IMR-90 (cell line): ENCODE measurements at regions not wholly inside any gene's neighbourhood (a gene's known extent, or its start where the extent isn't known, plus 50 kb on each side); places are given as distances from the start of the nearest gene placed in this dataset.

Experiments used
- ATAC-seq: fragments of 200-7000 bp; cut with Tn5 transposase; 2 replicates; pipeline ENCODE4 v1.9.1; 2020; ENCODE audit warnings: low read depth, mild to moderate bottlenecking, moderate library complexity
- BruUV-seq: library from RNA; stranded (reverse); fragments of 400-500 nt; replicated peaks from 2 replicates; lab custom pipeline; 2021; lab: Mats Ljungman, UMichigan
- CTCF ChIA-PET: fragments of 300-600 bp; formaldehyde crosslinking; extraction: SDS; loops from one replicate; lab custom pipeline; 2021; ENCODE audit warnings: antibody characterized with exemption; lab: Yijun Ruan, JAX
- POLR2A ChIA-PET: fragments of 300-600 bp; sonication (Branson Sonifier 250); formaldehyde crosslinking; loops from one replicate; lab custom pipeline; 2022; ENCODE audit warnings: antibody characterized with exemption; ENCODE audit not compliant: unreplicated experiment; lab: Charles Lee
- DNase-seq: peaks from one replicate; pipeline ENCODE4 v3.0.0; 2013
- H2AFZ ChIP-seq: replicated peaks from 2 replicates; pipeline ENCODE3; 2013; ENCODE audit warnings: low read length, mild to moderate bottlenecking; ENCODE audit not compliant: poor library complexity
- H2AK5ac ChIP-seq: 2 replicates; pipeline ENCODE4 v1.6.1; 2013; ENCODE audit warnings: low read depth, low read length, inconsistent platforms
- H2AK9ac ChIP-seq: replicated peaks from 2 replicates; pipeline ENCODE3; 2013; ENCODE audit warnings: mild to moderate bottlenecking, low read depth, low read length, moderate library complexity; ENCODE audit not compliant: poor library complexity
- H2BK120ac ChIP-seq: 2 replicates; pipeline ENCODE4 v1.6.1; 2013; ENCODE audit warnings: low read depth, low read length, inconsistent platforms
- H2BK15ac ChIP-seq: 3 replicates; pipeline ENCODE4 v1.6.1; 2013; ENCODE audit warnings: low read depth, low read length, inconsistent platforms
- H2BK20ac ChIP-seq: 2 replicates; pipeline ENCODE4 v1.6.1; 2013; ENCODE audit warnings: low read depth, mild to moderate bottlenecking, inconsistent platforms, low read length, moderate library complexity
- H2BK5ac ChIP-seq: 2 replicates; pipeline ENCODE4 v1.6.1; 2013; ENCODE audit warnings: mild to moderate bottlenecking, low read depth, low read length, inconsistent platforms; ENCODE audit not compliant: poor library complexity, severe bottlenecking
- H3K14ac ChIP-seq: replicated peaks from 2 replicates; pipeline ENCODE4 v1.6.1; 2013; ENCODE audit warnings: low read depth, low read length, inconsistent platforms
- H3K18ac ChIP-seq: 2 replicates; pipeline ENCODE4 v1.6.1; 2013; ENCODE audit warnings: low read depth, low read length, control low read depth
- H3K23ac ChIP-seq: 2 replicates; pipeline ENCODE4 v1.6.1; 2013; ENCODE audit warnings: low read depth, low read length, inconsistent platforms
- H3K27ac ChIP-seq: 2 replicates; pipeline ENCODE4 v1.5.1; 2013; ENCODE audit warnings: mild to moderate bottlenecking, control low read depth, low read length; ENCODE audit not compliant: insufficient read depth
- H3K27me3 ChIP-seq: 2 replicates; pipeline ENCODE4 v1.6.1; 2013; ENCODE audit warnings: low read length; ENCODE audit not compliant: control insufficient read depth, insufficient read depth
- H3K36me3 ChIP-seq: 2 replicates; pipeline ENCODE4 v1.6.1; 2013; ENCODE audit warnings: low read length, mixed read lengths; ENCODE audit not compliant: control insufficient read depth, insufficient read depth
- H3K4ac ChIP-seq: 2 replicates; pipeline ENCODE4 v1.6.1; 2013; ENCODE audit warnings: low read depth, low read length, inconsistent platforms
- H3K4me1 ChIP-seq: 2 replicates; pipeline ENCODE4 v1.6.1; 2013; ENCODE audit warnings: low read length, mixed read lengths; ENCODE audit not compliant: control insufficient read depth, insufficient read depth
- H3K4me2 ChIP-seq: 2 replicates; pipeline ENCODE4 v1.6.1; 2013; ENCODE audit warnings: low read depth, mild to moderate bottlenecking, control low read depth, low read length, moderate library complexity
- H3K4me3 ChIP-seq: 2 replicates; pipeline ENCODE4 v1.5.1; 2013; ENCODE audit warnings: low read depth, mild to moderate bottlenecking, control low read depth, low read length, moderate library complexity; ENCODE audit not compliant: insufficient read depth
- H3K56ac ChIP-seq: 2 replicates; pipeline ENCODE4 v1.6.1; 2013; ENCODE audit warnings: low read length, inconsistent platforms; ENCODE audit not compliant: insufficient read depth; ENCODE audit errors: extremely low read depth
- H3K79me1 ChIP-seq, 2 experiments: 2 replicates each; pipeline ENCODE4 v1.6.1; 2013; ENCODE audit warnings: low read length in 2 of 2, inconsistent platforms in 1 of 2, low read depth in 1 of 2
- H3K9ac ChIP-seq: 2 replicates; pipeline ENCODE4 v1.6.1; 2013; ENCODE audit warnings: low read depth, low read length, control low read depth
- H3K9me1 ChIP-seq: 2 replicates; pipeline ENCODE4 v1.6.1; 2013; ENCODE audit warnings: low read length, inconsistent platforms; ENCODE audit not compliant: insufficient read depth
- H3K9me3 ChIP-seq: 2 replicates; pipeline ENCODE4 v1.6.1; 2013; ENCODE audit warnings: low read length; ENCODE audit not compliant: control insufficient read depth, insufficient read depth
- H4K20me1 ChIP-seq: 2 replicates; pipeline ENCODE4 v1.6.1; 2013; ENCODE audit warnings: low read length, inconsistent platforms; ENCODE audit not compliant: insufficient read depth
- H4K5ac ChIP-seq: 2 replicates; pipeline ENCODE4 v1.6.1; 2013; ENCODE audit warnings: mild to moderate bottlenecking, low read depth, low read length, control low read depth
- H4K8ac ChIP-seq, 2 experiments: 2 replicates each; pipeline ENCODE4 v1.6.1; 2013; ENCODE audit warnings: low read depth in 2 of 2, low read length in 2 of 2, control low read depth in 1 of 2, inconsistent platforms in 1 of 2
- H4K91ac ChIP-seq: 2 replicates; pipeline ENCODE4 v1.6.1; 2013; ENCODE audit warnings: low read depth, low read length, inconsistent platforms; ENCODE audit not compliant: insufficient read depth
- BHLHE40 ChIP-seq: fragments of 150-350 bp; IDR thresholded peaks from 2 replicates; pipeline ENCODE4 v1.6.1; 2016; ENCODE audit warnings: mild to moderate bottlenecking, low read depth, low read length
- CEBPB ChIP-seq: IDR thresholded peaks from 2 replicates; pipeline ENCODE4 v1.6.1; 2012; ENCODE audit warnings: low read depth, low read length, improper control_type of control experiment
- CHD1 ChIP-seq: IDR thresholded peaks from 2 replicates; pipeline ENCODE4 v1.6.1; 2012; ENCODE audit warnings: low read depth, low read length, improper control_type of control experiment
- CTCF ChIP-seq: conservative IDR thresholded peaks from 2 replicates; pipeline ENCODE4 v1.5.1; 2012; ENCODE audit warnings: mild to moderate bottlenecking, low read depth, low read length, improper control_type of control experiment
- ELK1 ChIP-seq: fragments of 150-350 bp; IDR thresholded peaks from 2 replicates; pipeline ENCODE4 v1.6.1; 2016; ENCODE audit warnings: low read depth, mild to moderate bottlenecking, low read length, moderate library complexity, borderline replicate concordance
- FOS ChIP-seq: fragments of 150-350 bp; IDR thresholded peaks from 2 replicates; pipeline ENCODE4 v1.6.1; 2016; ENCODE audit warnings: low read depth, low read length
- MAFK ChIP-seq: IDR thresholded peaks from 2 replicates; pipeline ENCODE4 v1.6.1; 2012; ENCODE audit warnings: low read depth, low read length, improper control_type of control experiment
- MAZ ChIP-seq: IDR thresholded peaks from 2 replicates; pipeline ENCODE4 v1.6.1; 2012; ENCODE audit warnings: low read depth, mild to moderate bottlenecking, low read length, improper control_type of control experiment, moderate library complexity, borderline replicate concordance
- MXI1 ChIP-seq: IDR thresholded peaks from 2 replicates; pipeline ENCODE4 v1.6.1; 2012; ENCODE audit warnings: low read depth, mild to moderate bottlenecking, low read length, moderate library complexity, borderline replicate concordance
- NFE2L2 ChIP-seq: fragments of 150-350 bp; IDR thresholded peaks from 2 replicates; pipeline ENCODE4 v1.6.1; 2016; ENCODE audit warnings: low read depth, mild to moderate bottlenecking, low read length
- POLR2A ChIP-seq: IDR thresholded peaks from 2 replicates; pipeline ENCODE4 v1.6.1; 2012; ENCODE audit warnings: mild to moderate bottlenecking, low read depth, low read length
- RAD21 ChIP-seq: IDR thresholded peaks from 2 replicates; pipeline ENCODE4 v1.6.1; 2012; ENCODE audit warnings: low read length, improper control_type of control experiment
- RCOR1 ChIP-seq: IDR thresholded peaks from 2 replicates; pipeline ENCODE4 v1.6.1; 2012; ENCODE audit warnings: mild to moderate bottlenecking, low read length, improper control_type of control experiment; ENCODE audit not compliant: insufficient replicate concordance
- RFX5 ChIP-seq: IDR thresholded peaks from 2 replicates; pipeline ENCODE4 v1.8.0; 2012; ENCODE audit warnings: low read depth, mild to moderate bottlenecking, low read length, moderate library complexity
- SMC3 ChIP-seq: fragments of 150-350 bp; IDR thresholded peaks from 2 replicates; pipeline ENCODE4 v1.6.1; 2016; ENCODE audit warnings: low read depth, mild to moderate bottlenecking, antibody characterized with exemption, low read length, moderate library complexity
- WGBS, 2 experiments: methylation state at CpG; one replicate each; pipeline versions ENCODE4 v1.1.5 to v1.1.7; 2013; ENCODE audit warnings: missing lambda C conversion rate in 2 of 2; ENCODE audit not compliant: insufficient read length in 1 of 2; ENCODE audit errors: extremely low coverage in 2 of 2; 5-methylcytosine and 5-hydroxymethylcytosine counted together
- dilution Hi-C: fragments of 300-500 bp; cut with HindIII; formaldehyde crosslinking; loops from one replicate; pipeline ENCODE4 v1.14.3; 2018; ENCODE audit warnings: low sequenced_read_pairs; ENCODE audit not compliant: unreplicated experiment
- in situ Hi-C: fragments of 300-500 bp; cut with MboI; formaldehyde crosslinking; loops from 3 replicates; pipeline ENCODE4 v1.14.3; 2019; ENCODE audit warnings: low sequenced_read_pairs, inconsistent platforms, mixed read lengths
- intact Hi-C: fragments of 100-400 bp; cut with micrococcal nuclease; formaldehyde crosslinking; loops from 2 replicates; pipeline ENCODE4 v1.10.0; 2022
- TF ChIP-seq, protein P1 (sequence below): fragments of 150-350 bp; IDR thresholded peaks from 2 replicates; pipeline ENCODE4 v1.6.1; 2017; ENCODE audit warnings: mild to moderate bottlenecking, antibody characterized with exemption, low read length, low read depth

DNA sequence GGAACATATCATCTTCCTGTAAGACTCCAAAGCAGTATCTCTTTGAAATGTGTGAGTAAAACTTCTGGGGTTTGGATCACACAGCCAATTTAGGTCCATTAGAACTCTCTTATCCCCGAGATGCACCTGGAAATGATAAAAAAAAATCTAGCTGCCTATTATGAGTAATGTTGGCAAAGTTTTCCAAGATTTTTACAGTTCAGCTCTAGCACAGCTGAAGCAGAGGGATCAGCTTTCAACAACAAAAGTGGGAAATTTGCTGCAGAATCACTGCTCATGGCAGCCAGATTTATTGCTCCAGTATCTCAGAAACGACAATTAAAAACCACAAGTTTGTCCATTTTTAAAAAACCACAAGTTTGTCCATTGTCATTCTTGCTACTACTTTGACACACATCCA, 292.2 kb downstream of the IRX2 start:
- H3K79me1 ChIP-seq = no peaks in the 10 kb centered on the region
- H3K36me3 ChIP-seq = no peaks in the 10 kb centered on the region
- no peaks in the 10 kb centered on the region for H4K20me1 ChIP-seq
- no peaks in the 10 kb centered on the region for H3K4me1 ChIP-seq
- H4K91ac ChIP-seq = no peak overlapping the region
- H2AK5ac ChIP-seq = no peak overlapping the region
- DNase-seq = no peak
- no peak overlapping the region for H2AFZ ChIP-seq
- no peak overlapping the region for H3K23ac ChIP-seq
- no CpG with 5 or more reads among the region's 2 CpGs for WGBS, 2 experiments
- no peak overlapping the region for H3K56ac ChIP-seq
- no peak overlapping the region for H2BK5ac ChIP-seq
- no peak overlapping the region for H4K5ac ChIP-seq
- no TSS peak for BruUV-seq
- H2BK120ac ChIP-seq = no peak overlapping the region
- no peak overlapping the region for H2AK9ac ChIP-seq
- no peak overlapping the region for H3K4ac ChIP-seq
- no peak overlapping the region for H4K8ac ChIP-seq
- no peaks in the 10 kb centered on the region for H3K9me1 ChIP-seq
- ChIA-PET CTCF (no interaction called here), POLR2A (no interaction called here)
- TF ChIP-seq, protein P1, sequence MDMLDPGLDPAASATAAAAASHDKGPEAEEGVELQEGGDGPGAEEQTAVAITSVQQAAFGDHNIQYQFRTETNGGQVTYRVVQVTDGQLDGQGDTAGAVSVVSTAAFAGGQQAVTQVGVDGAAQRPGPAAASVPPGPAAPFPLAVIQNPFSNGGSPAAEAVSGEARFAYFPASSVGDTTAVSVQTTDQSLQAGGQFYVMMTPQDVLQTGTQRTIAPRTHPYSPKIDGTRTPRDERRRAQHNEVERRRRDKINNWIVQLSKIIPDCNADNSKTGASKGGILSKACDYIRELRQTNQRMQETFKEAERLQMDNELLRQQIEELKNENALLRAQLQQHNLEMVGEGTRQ = no peak
- TF ChIP-seq SMC3 (no peak), NFE2L2 (no peak), MXI1 (no peak), FOS (no peak), RCOR1 (no peak), RFX5 (no peak), BHLHE40 (no peak), MAFK (no peak), POLR2A (no peak), CTCF (no peak), CHD1 (no peak), CEBPB (no peak), RAD21 (no peak), ELK1 (no peak), MAZ (no peak)
- in situ Hi-C loops = no loop called here
- intact Hi-C loops = no loop called here
- H3K9me3 ChIP-seq = peaks cover 26% of the 10 kb centered on the region
- no peak overlapping the region for H3K18ac ChIP-seq
- H2BK15ac ChIP-seq = no peak overlapping the region
- no peak overlapping the region for H3K14ac ChIP-seq
- no peak overlapping the region for H3K4me3 ChIP-seq
- H3K4me2 ChIP-seq = no peak overlapping the region
- no peaks in the 10 kb centered on the region for H3K27me3 ChIP-seq
- no peak overlapping the region for H3K9ac ChIP-seq
- no peak overlapping the region for H2BK20ac ChIP-seq
- dilution Hi-C loops = no loop called here
- H3K27ac ChIP-seq = no peak overlapping the region
- no peak for ATAC-seq
